Peyer's patch (tissue), 4 donors: ENCODE measurements at regions not wholly inside any gene's neighbourhood (a gene's known extent, or its start where the extent isn't known, plus 50 kb on each side); places are given as distances from the start of the nearest gene placed in this dataset.
A peak's percentile ranks its signal among the peaks of the same experiment; 100 is the strongest.

Source experiments
- DNase-seq, 3 donors: peaks; one replicate each; pipeline ENCODE4 v3.0.0-alpha.2; 2017 to 2019
- H3K27ac ChIP-seq, 4 donors: fragments of 200-600 bp; sonication (generic); one replicate each; pipeline ENCODE4 v1.5.1; 2016 to 2019
- H3K27me3 ChIP-seq, 2 donors: fragments of 200-600 bp; sonication (generic); one replicate each; pipeline ENCODE4 v1.5.1; 2019
- H3K36me3 ChIP-seq, 3 donors: fragments of 200-600 bp; sonication (generic); one replicate each; pipeline ENCODE4 v1.5.1; 2016 to 2019
- H3K4me1 ChIP-seq, 4 donors: fragments of 200-600 bp; sonication (generic); one replicate each; pipeline ENCODE4 v1.5.1; 2016 to 2019
- H3K4me3 ChIP-seq, 4 donors: fragments of 200-600 bp; sonication (generic); 1 replicate in 3 of 4; 2 replicates in 1 of 4; pipeline ENCODE4 v1.5.1; 2016 to 2019; ENCODE audit warnings: mild to moderate bottlenecking in 1 of 4
- H3K9me3 ChIP-seq, 4 donors: fragments of 200-600 bp; sonication (generic); one replicate each; pipeline ENCODE4 v1.5.1; 2016 to 2019; ENCODE audit warnings: mild to moderate bottlenecking in 1 of 4
- CTCF ChIP-seq, 6 experiments: fragments of 450-650 bp in 4 of 6; fragments of 200-600 bp in 2 of 6; sonication (generic) in 1 of 6; IDR thresholded peaks; one replicate each; pipeline ENCODE4 v1.5.1; 2017 to 2019; ENCODE audit warnings: antibody characterized with exemption in 6 of 6, mild to moderate bottlenecking in 3 of 6, moderate library complexity in 1 of 6
- POLR2A ChIP-seq, 2 donors: fragments of 450-650 bp; IDR thresholded peaks; one replicate each; pipeline ENCODE4 v1.5.1; 2017; ENCODE audit warnings: antibody characterized with exemption in 2 of 2, mild to moderate bottlenecking in 2 of 2, moderate library complexity in 2 of 2

GRCh38 chr4:175559526-175559925, 252.5 kb downstream of the GPM6A start:
- Histone ChIP-seq H3K9me3 (no peaks in the 10 kb centered on the region), H3K4me3 (no peak overlapping the region), H3K27me3 (no peaks in the 10 kb centered on the region), H3K36me3 (no peaks in the 10 kb centered on the region), H3K4me1 (no peaks in the 10 kb centered on the region), H3K27ac (no peak overlapping the region)
- no peak for DNase-seq
- TF ChIP-seq POLR2A (IDR thresholded peaks at IDR 0.05) (no peak), CTCF (IDR thresholded peaks at IDR 0.05) (no peak)

- Histone ChIP-seq H3K27ac (no peak overlapping the region), H3K4me1 (no peaks in the 10 kb centered on the region), H3K9me3 (no peaks in the 10 kb centered on the region), H3K4me3 (no peak overlapping the region), H3K36me3 (no peaks in the 10 kb centered on the region), H3K27me3 (no peaks in the 10 kb centered on the region)
- no peak for TF ChIP-seq POLR2A (IDR thresholded peaks at IDR 0.05)
- TF ChIP-seq CTCF (IDR thresholded peaks at IDR 0.05): peak in 3 of 6 experiments; percentile 9 to 12 (median 10)
- no peak for DNase-seq
Measured at GRCh38 chr4:175560604-175561003, 251.5 kb downstream of the GPM6A start.

- no peak overlapping the region for H3K4me3 ChIP-seq
- no peaks in the 10 kb centered on the region for H3K9me3 ChIP-seq
- no peaks in the 10 kb centered on the region for H3K36me3 ChIP-seq
- no peaks in the 10 kb centered on the region for H3K27me3 ChIP-seq
- no peak overlapping the region for H3K27ac ChIP-seq
- DNase-seq: no peak
- no peak for TF ChIP-seq CTCF (IDR thresholded peaks at IDR 0.05)
- TF ChIP-seq POLR2A (IDR thresholded peaks at IDR 0.05): no peak
- no peaks in the 10 kb centered on the region for H3K4me1 ChIP-seq
Measured at GRCh38 chr4:175561696-175562095, 250.4 kb downstream of the GPM6A start.

- H3K36me3 ChIP-seq: no peaks in the 10 kb centered on the region
- H3K27ac ChIP-seq: no peak overlapping the region
- no peaks in the 10 kb centered on the region for H3K27me3 ChIP-seq
- H3K9me3 ChIP-seq: no peaks in the 10 kb centered on the region
- no peak overlapping the region for H3K4me3 ChIP-seq
- no peak for DNase-seq
- no peak for TF ChIP-seq POLR2A (IDR thresholded peaks at IDR 0.05)
- no peak for TF ChIP-seq CTCF (IDR thresholded peaks at IDR 0.05)
- H3K4me1 ChIP-seq: no peaks in the 10 kb centered on the region
Measured at GRCh38 chr4:175562111-175562510, 250.0 kb downstream of the GPM6A start.

GRCh38 chr4:175562542-175562941, 249.5 kb downstream of the GPM6A start:
- H3K4me1 ChIP-seq: no peaks in the 10 kb centered on the region
- H3K9me3 ChIP-seq: no peaks in the 10 kb centered on the region
- no peak for TF ChIP-seq POLR2A (IDR thresholded peaks at IDR 0.05)
- TF ChIP-seq CTCF (IDR thresholded peaks at IDR 0.05): no peak
- no peaks in the 10 kb centered on the region for H3K27me3 ChIP-seq
- no peak for DNase-seq
- no peak overlapping the region for H3K4me3 ChIP-seq
- H3K27ac ChIP-seq: no peak overlapping the region
- no peaks in the 10 kb centered on the region for H3K36me3 ChIP-seq
